ENCODE measurements at regions not wholly inside any gene's neighbourhood (a gene's known extent, or its start where the extent isn't known, plus 50 kb on each side); places are given as distances from the start of the nearest gene placed in this dataset.

GRCh38 chr6:91152824-91153223 lies 566.0 kb upstream of the MAP3K7 start:
- no peak for DNase-seq
- TF ChIP-seq, protein P1, sequence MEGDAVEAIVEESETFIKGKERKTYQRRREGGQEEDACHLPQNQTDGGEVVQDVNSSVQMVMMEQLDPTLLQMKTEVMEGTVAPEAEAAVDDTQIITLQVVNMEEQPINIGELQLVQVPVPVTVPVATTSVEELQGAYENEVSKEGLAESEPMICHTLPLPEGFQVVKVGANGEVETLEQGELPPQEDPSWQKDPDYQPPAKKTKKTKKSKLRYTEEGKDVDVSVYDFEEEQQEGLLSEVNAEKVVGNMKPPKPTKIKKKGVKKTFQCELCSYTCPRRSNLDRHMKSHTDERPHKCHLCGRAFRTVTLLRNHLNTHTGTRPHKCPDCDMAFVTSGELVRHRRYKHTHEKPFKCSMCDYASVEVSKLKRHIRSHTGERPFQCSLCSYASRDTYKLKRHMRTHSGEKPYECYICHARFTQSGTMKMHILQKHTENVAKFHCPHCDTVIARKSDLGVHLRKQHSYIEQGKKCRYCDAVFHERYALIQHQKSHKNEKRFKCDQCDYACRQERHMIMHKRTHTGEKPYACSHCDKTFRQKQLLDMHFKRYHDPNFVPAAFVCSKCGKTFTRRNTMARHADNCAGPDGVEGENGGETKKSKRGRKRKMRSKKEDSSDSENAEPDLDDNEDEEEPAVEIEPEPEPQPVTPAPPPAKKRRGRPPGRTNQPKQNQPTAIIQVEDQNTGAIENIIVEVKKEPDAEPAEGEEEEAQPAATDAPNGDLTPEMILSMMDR (IDR thresholded peaks at IDR 0.05): no peak

DNA sequence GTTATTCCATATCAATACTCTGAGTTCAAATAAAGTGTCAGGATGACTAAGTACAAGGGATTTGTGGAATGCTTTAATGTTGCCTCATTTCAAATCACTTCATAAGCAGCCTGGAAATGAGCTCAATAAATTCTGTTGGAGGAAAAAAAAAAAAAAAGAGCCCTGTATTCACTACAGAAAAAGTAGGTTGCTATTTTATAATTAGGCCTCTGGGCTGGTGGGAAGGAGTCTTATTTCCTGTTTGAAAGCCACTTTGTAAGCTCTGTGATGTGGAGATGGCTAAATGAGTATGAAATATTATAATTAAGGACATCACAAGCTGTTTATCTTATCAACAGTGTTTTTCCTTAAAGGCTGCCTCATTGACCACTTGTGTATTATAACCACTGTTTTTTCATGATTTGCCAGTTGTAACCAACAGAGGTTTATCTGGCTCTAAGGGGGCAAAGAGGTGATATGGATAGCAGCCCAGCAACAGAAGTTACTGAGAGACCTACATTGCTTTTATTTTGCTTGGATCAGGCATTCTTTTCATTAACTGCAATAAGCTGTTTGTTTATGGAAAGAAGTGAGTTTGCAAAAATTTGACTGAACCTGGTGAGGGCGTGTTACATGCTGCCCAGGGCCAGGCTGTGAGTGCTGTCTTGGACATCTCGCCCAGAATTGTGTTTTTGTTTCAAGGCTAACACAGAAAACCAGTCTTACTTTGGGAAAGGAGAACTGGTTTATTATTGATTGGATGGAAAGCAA lies 563.3 kb upstream of the MAP3K7 start:
- no peaks in the 10 kb centered on the region for H3K79me2 ChIP-seq (ENCODE audit: insufficient read depth, low read length)
- 75% methylated on average over 1 of the region's 2 CpGs for WGBS (ENCODE audit: insufficient coverage)
- DNase-seq: no peak
- H3K36me3 Mint-ChIP-seq: no peaks in the 10 kb centered on the region
- peaks cover 3% of the 10 kb centered on the region for H3K4me1 Mint-ChIP-seq
- no peak overlapping the region for H3K4me2 ChIP-seq (replicated peaks; ENCODE audit: extremely low read depth, low read length, poor library complexity, severe bottlenecking)
- peaks cover 4% of the 10 kb centered on the region in 2 donors for H3K4me1 ChIP-seq (ENCODE audit: control insufficient read depth in 1 of 2, insufficient read depth in 2 of 2, low read length in 2 of 2)
- H3K4me3 ChIP-seq (replicated peaks in 1 of 3; ENCODE audit: low read depth in 2 of 3, low read length in 3 of 3): no peak overlapping the region
- H3K27ac Mint-ChIP-seq: no peak overlapping the region
- no peak overlapping the region for H2AFZ ChIP-seq (ENCODE audit: insufficient read depth, low read depth, low read length, poor library complexity, severe bottlenecking)
- TF ChIP-seq, protein P1 (IDR thresholded peaks at IDR 0.05): no peak
- H3K27me3 Mint-ChIP-seq (ENCODE audit: low read depth in 3 of 3): peaks cover 0 to 2% (median 0%) of the 10 kb centered on the region in 3 donors
- no peaks in the 10 kb centered on the region for H3K9me3 ChIP-seq (replicated peaks in 1 of 2; ENCODE audit: control insufficient read depth in 1 of 2, insufficient read depth in 1 of 2, low read length in 2 of 2)
- H4K20me1 ChIP-seq (ENCODE audit: insufficient read depth, low read length): no peaks in the 10 kb centered on the region
- H3K27ac ChIP-seq (ENCODE audit: low read depth in 1 of 2, low read length in 2 of 2): no peak overlapping the region
- H3K27me3 ChIP-seq (ENCODE audit: control insufficient read depth in 2 of 2, insufficient read depth in 2 of 2, low read length in 2 of 2): no peaks in the 10 kb centered on the region
- H3K4me3 Mint-ChIP-seq: no peak overlapping the region
- no peak overlapping the region for H3K9ac ChIP-seq (ENCODE audit: insufficient read depth, low read length, poor library complexity, severe bottlenecking)
- intact Hi-C loops (cut with micrococcal nuclease): no loop called here
- no peaks in the 10 kb centered on the region for H3K36me3 ChIP-seq (replicated peaks in 1 of 2; ENCODE audit: control insufficient read depth in 1 of 2, insufficient read depth in 2 of 2, low read length in 2 of 2)
- peaks cover 0 to 2% (median 0%) of the 10 kb centered on the region in 7 donors for H3K9me3 Mint-ChIP-seq

More at GRCh38 chr6:91152824-91153223, 566.0 kb upstream of the MAP3K7 start:
- H3K27ac ChIP-seq (ENCODE audit: low read depth in 1 of 2, low read length in 2 of 2): no peak overlapping the region
- peaks cover 3% of the 10 kb centered on the region for H3K4me1 Mint-ChIP-seq
- H3K9me3 ChIP-seq (replicated peaks in 1 of 2; ENCODE audit: control insufficient read depth in 1 of 2, insufficient read depth in 1 of 2, low read length in 2 of 2): no peaks in the 10 kb centered on the region
- no peaks in the 10 kb centered on the region for H3K36me3 Mint-ChIP-seq
- no peak overlapping the region for H3K4me3 ChIP-seq (replicated peaks in 1 of 3; ENCODE audit: low read depth in 2 of 3, low read length in 3 of 3)
- no peaks in the 10 kb centered on the region for H3K27me3 ChIP-seq (ENCODE audit: control insufficient read depth in 2 of 2, insufficient read depth in 2 of 2, low read length in 2 of 2)
- peaks cover 4% of the 10 kb centered on the region in 2 donors for H3K4me1 ChIP-seq (ENCODE audit: control insufficient read depth in 1 of 2, insufficient read depth in 2 of 2, low read length in 2 of 2)
- no peak overlapping the region for H3K9ac ChIP-seq (ENCODE audit: insufficient read depth, low read length, poor library complexity, severe bottlenecking)
- H3K36me3 ChIP-seq (replicated peaks in 1 of 2; ENCODE audit: control insufficient read depth in 1 of 2, insufficient read depth in 2 of 2, low read length in 2 of 2): no peaks in the 10 kb centered on the region
- H3K9me3 Mint-ChIP-seq: peaks cover 0 to 1% (median 0%) of the 10 kb centered on the region in 7 donors
- no peak overlapping the region for H3K4me2 ChIP-seq (replicated peaks; ENCODE audit: extremely low read depth, low read length, poor library complexity, severe bottlenecking)
- no peaks in the 10 kb centered on the region for H3K79me2 ChIP-seq (ENCODE audit: insufficient read depth, low read length)
- peaks cover 0 to 2% (median 0%) of the 10 kb centered on the region in 3 donors for H3K27me3 Mint-ChIP-seq (ENCODE audit: low read depth in 3 of 3)
- no peak overlapping the region for H3K4me3 Mint-ChIP-seq
- intact Hi-C loops (cut with micrococcal nuclease): no loop called here
- H2AFZ ChIP-seq (ENCODE audit: insufficient read depth, low read depth, low read length, poor library complexity, severe bottlenecking): no peak overlapping the region
- WGBS (ENCODE audit: insufficient coverage): no CpG with 5 or more reads among the region's 5 CpGs
- no peaks in the 10 kb centered on the region for H4K20me1 ChIP-seq (ENCODE audit: insufficient read depth, low read length)
- no peak overlapping the region for H3K27ac Mint-ChIP-seq
